ENCODE measurements at regions not wholly inside any gene's neighbourhood (a gene's known extent, or its start where the extent isn't known, plus 50 kb on each side); places are given as distances from the start of the nearest gene placed in this dataset.

DNA sequence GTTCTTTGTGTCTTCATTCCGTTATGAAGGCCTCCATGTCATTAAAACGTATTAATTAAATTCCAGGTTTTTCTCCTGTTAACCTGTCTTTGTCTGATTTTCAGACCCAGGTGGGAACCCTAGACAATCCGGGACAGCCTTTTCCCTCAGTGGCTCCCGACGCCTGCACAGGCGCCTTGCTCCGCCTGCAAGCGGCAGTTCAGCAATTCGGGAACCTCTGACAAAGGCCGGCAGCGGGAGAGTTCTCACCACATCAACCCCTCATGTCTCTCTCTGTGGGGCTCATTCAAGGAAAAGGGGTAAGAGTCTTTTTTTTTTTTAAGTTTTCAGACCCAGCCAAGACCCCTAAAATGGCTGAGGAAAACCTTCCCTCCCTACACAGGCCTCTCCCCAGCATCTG, 259.8 kb upstream of the SALL3 start:
- TF ChIP-seq, protein P1, sequence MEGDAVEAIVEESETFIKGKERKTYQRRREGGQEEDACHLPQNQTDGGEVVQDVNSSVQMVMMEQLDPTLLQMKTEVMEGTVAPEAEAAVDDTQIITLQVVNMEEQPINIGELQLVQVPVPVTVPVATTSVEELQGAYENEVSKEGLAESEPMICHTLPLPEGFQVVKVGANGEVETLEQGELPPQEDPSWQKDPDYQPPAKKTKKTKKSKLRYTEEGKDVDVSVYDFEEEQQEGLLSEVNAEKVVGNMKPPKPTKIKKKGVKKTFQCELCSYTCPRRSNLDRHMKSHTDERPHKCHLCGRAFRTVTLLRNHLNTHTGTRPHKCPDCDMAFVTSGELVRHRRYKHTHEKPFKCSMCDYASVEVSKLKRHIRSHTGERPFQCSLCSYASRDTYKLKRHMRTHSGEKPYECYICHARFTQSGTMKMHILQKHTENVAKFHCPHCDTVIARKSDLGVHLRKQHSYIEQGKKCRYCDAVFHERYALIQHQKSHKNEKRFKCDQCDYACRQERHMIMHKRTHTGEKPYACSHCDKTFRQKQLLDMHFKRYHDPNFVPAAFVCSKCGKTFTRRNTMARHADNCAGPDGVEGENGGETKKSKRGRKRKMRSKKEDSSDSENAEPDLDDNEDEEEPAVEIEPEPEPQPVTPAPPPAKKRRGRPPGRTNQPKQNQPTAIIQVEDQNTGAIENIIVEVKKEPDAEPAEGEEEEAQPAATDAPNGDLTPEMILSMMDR (IDR thresholded peaks at IDR 0.05; ENCODE audit: low read depth, low read length, poor library complexity, severe bottlenecking) = no peak
- no peak for TF ChIP-seq EZH2phosphoT487 (IDR thresholded peaks at IDR 0.05; ENCODE audit: borderline replicate concordance, low read length)
